IPS-18a (cell line): ENCODE measurements at regions not wholly inside any gene's neighbourhood (a gene's known extent, or its start where the extent isn't known, plus 50 kb on each side); places are given as distances from the start of the nearest gene placed in this dataset.

Source experiments
- H3K27ac ChIP-seq: one replicate; pipeline ENCODE4 v1.5.1; 2013; ENCODE audit warnings: low read length
- H3K27me3 ChIP-seq: one replicate; pipeline ENCODE4 v1.6.1; 2013; ENCODE audit warnings: mild to moderate bottlenecking, low read length; ENCODE audit not compliant: control insufficient read depth, insufficient read depth
- H3K36me3 ChIP-seq: one replicate; pipeline ENCODE4 v1.6.1; 2013; ENCODE audit warnings: low read depth, low read length; ENCODE audit not compliant: control insufficient read depth
- H3K4me1 ChIP-seq: one replicate; pipeline ENCODE4 v1.6.1; 2013; ENCODE audit warnings: low read depth, low read length; ENCODE audit not compliant: control insufficient read depth
- H3K4me3 ChIP-seq: one replicate; pipeline ENCODE4 v1.5.1; 2013; ENCODE audit warnings: low read length
- H3K9ac ChIP-seq: one replicate; pipeline ENCODE4 v1.6.1; 2013; ENCODE audit warnings: mild to moderate bottlenecking, low read length, moderate library complexity
- H3K9me3 ChIP-seq: one replicate; pipeline ENCODE4 v1.6.1; 2013; ENCODE audit warnings: low read depth, low read length; ENCODE audit not compliant: control insufficient read depth

DNA sequence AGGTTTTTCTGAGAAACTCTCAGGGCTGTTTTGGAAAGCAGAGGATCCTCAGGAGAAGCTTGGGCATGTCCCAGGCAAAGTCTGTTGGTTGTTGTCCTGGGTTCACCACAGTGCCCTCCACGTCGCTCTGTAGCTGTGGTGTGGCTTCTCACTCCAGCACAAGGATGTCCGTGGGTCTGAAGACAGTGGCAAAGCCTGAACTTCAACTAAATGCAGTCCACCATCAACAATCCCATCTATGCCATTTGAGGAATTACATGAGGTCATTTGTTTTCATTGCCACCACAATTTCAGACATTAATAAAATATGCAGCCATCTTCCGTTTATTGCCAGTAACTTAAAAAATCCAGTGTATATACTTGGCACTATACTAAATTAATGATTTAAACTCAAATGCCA is 272.1 kb downstream of the LRIG3 start:
- H3K36me3 ChIP-seq: no peaks in the 10 kb centered on the region
- no peaks in the 10 kb centered on the region for H3K27me3 ChIP-seq
- H3K27ac ChIP-seq: no peak overlapping the region
- H3K4me1 ChIP-seq: no peaks in the 10 kb centered on the region
- no peak overlapping the region for H3K9ac ChIP-seq
- no peak overlapping the region for H3K4me3 ChIP-seq
- no peaks in the 10 kb centered on the region for H3K9me3 ChIP-seq

DNA sequence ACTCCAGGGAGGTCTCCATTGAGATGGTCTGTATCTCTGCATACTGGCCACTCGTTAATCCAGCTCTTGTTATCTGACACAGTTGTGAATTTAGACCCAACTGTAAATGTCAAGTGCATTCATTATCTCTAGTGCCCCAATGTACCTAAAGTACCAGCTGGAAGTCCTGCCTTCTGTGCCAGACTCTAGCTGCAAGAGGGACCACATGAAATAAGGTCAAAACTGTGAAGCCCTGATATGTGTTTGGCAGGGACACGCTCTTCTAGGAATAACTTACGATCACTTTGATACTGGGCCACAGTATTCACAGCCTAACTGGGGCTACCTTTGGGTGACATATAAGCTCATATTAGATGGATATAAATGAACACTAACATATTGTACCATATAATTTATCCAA is 268.5 kb downstream of the LRIG3 start:
- no peaks in the 10 kb centered on the region for H3K9me3 ChIP-seq
- H3K4me1 ChIP-seq: no peaks in the 10 kb centered on the region
- H3K9ac ChIP-seq: no peak overlapping the region
- no peak overlapping the region for H3K27ac ChIP-seq
- no peaks in the 10 kb centered on the region for H3K36me3 ChIP-seq
- no peaks in the 10 kb centered on the region for H3K27me3 ChIP-seq
- no peak overlapping the region for H3K4me3 ChIP-seq

DNA sequence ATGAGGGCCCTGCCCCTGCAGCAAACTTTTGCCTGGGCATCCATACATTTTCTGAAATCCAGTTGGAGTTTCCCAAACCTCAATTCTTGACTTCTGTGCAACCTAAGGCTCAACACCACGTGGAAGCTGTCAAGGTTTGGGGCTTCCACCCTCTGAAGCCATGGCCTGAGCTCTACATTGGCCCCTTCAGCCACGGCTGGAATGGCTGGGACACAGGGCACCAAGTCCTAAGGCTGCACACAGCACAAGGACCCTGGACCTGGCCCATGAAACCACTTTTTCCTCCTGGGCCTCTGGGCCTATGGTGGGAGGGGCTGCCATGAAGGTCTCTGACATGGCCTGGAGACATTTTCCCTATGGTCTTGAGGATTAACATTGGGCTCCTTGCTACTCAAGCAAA is 266.3 kb downstream of the LRIG3 start:
- Histone ChIP-seq H3K9ac (no peak overlapping the region), H3K4me3 (no peak overlapping the region), H3K4me1 (no peaks in the 10 kb centered on the region), H3K36me3 (no peaks in the 10 kb centered on the region), H3K27ac (no peak overlapping the region), H3K9me3 (no peaks in the 10 kb centered on the region), H3K27me3 (no peaks in the 10 kb centered on the region)

DNA sequence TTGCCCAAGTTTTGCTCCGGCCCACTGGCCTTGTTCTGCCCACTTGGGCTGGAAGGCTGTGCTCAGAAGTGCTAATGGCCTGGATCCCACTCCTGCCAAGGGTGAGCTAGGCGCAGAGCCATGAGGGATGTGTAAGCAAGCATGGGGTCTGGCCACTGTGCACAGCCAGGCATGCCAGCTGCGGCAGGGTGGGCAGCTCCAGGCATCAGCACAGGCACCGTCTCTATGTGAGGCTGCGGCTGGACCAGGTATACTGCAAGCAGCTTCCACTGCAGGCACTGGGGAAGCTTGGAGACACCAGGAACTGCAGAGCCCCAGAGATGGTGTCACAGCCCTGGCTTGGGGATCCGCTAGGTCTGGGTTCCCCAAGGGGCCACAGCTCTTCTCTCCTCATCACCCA is 264.9 kb downstream of the LRIG3 start:
- Histone ChIP-seq H3K4me1 (no peaks in the 10 kb centered on the region), H3K9ac (no peak overlapping the region), H3K27me3 (no peaks in the 10 kb centered on the region)

DNA sequence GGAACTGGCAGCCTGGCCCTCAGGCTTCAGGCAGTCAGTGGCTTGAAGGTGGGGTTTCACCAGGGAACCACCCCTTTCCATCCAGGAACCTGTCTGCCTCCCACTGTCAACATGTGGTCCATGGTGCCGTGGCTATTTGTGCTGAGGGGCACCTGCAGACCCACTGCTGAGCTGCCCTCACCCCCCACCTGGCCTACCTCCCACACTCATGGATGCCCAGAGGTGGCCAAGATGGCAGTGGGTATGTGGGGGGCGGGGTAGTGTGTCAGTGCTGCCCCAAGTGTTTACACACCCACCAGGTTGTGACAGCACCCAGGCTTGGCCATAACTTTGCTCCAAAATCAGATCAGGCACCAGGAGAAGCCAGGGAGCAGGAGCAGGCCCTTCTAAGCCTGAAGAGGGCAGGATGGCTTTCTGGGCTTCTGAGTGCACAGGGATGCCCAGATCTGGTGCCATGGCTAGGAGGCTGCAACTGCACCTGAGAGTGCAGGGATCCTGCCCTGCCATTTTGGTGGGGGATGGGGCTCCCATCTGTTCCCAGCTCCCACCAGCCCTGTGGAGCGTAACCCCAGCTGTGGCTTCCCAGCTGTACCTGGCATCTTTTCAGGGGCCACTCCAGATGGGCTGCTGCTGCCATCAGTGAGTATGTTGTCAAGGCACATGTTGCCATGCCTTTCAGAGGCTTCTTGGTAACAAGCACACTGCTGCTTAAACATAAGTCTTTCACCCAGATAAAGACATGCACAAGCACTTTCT is 263.9 kb downstream of the LRIG3 start:
- Histone ChIP-seq H3K9me3 (no peaks in the 10 kb centered on the region), H3K36me3 (no peaks in the 10 kb centered on the region), H3K4me3 (no peak overlapping the region), H3K9ac (no peak overlapping the region), H3K27me3 (no peaks in the 10 kb centered on the region), H3K27ac (no peak overlapping the region), H3K4me1 (no peaks in the 10 kb centered on the region)

More for the DNA sequence above, 264.9 kb downstream of the LRIG3 start:
- Histone ChIP-seq H3K9me3 (no peaks in the 10 kb centered on the region), H3K4me3 (no peak overlapping the region), H3K36me3 (no peaks in the 10 kb centered on the region), H3K27ac (no peak overlapping the region)

DNA sequence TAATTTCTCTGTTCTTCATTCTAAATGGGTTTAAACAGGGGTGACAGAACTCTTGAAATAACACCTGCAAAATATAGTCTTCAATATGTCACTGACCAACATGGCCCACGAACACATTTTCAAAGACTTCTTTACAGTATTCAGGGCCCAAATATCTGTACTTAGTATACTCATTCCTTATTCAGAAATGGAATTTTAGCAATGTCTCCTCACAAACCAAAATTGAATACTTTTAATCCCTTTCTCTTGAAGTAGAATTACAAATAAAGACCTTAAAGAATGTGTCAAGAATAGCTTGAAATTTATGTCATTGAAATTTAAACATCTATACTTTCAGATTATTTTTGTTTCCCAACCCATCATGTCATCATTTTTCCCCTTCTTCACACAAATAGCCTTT is 263.1 kb downstream of the LRIG3 start:
- Histone ChIP-seq H3K4me1 (no peaks in the 10 kb centered on the region), H3K4me3 (no peak overlapping the region), H3K9ac (no peak overlapping the region), H3K27ac (no peak overlapping the region), H3K27me3 (no peaks in the 10 kb centered on the region), H3K36me3 (no peaks in the 10 kb centered on the region), H3K9me3 (no peaks in the 10 kb centered on the region)

DNA sequence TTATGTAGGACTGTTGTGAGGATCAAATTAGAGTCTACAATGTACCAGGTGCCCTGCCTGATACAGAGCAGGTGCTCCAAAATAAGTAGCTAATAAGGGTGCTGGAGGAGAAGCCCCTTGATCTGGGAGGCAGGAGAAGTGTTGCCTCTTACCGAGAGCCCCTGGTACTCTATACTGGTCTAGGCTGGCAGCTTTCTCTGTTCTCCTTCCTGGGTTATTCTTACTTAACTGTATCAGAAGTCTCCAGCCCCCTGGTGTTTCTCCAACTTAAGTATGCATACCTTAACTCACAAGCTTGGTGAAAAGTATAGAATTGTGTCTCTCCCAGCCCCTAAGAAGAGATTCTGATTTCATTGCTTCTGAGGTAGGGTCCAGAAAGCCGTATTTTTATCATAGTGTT is 254.9 kb downstream of the LRIG3 start:
- H3K27ac ChIP-seq: no peak overlapping the region
- H3K36me3 ChIP-seq: no peaks in the 10 kb centered on the region
- no peaks in the 10 kb centered on the region for H3K9me3 ChIP-seq
- no peaks in the 10 kb centered on the region for H3K27me3 ChIP-seq
- H3K9ac ChIP-seq: no peak overlapping the region
- peaks cover under 1% of the 10 kb centered on the region for H3K4me1 ChIP-seq
- H3K4me3 ChIP-seq: no peak overlapping the region

DNA sequence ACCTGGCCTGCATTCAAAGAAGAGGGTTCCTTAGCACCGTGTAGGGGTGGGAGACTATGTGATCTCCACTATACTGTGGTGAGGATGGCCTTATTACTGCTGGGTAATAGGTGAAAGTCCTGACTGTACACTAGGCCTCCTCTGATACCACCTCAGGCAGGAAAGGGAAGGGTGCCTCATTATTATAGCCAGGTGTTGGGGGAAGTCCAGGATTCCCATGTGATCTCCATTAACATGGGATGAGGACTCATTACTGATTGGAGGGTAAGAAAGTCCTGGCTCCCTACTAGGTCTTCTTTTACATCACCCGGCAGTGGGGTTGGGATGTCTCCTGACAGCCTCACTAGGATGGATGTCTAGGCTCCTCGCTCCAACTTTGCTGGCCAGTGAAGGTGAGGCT is 252.1 kb downstream of the LRIG3 start:
- Histone ChIP-seq H3K27me3 (no peaks in the 10 kb centered on the region), H3K27ac (no peak overlapping the region), H3K9me3 (no peaks in the 10 kb centered on the region), H3K9ac (no peak overlapping the region), H3K4me1 (peaks cover 10% of the 10 kb centered on the region), H3K4me3 (no peak overlapping the region), H3K36me3 (no peaks in the 10 kb centered on the region)

DNA sequence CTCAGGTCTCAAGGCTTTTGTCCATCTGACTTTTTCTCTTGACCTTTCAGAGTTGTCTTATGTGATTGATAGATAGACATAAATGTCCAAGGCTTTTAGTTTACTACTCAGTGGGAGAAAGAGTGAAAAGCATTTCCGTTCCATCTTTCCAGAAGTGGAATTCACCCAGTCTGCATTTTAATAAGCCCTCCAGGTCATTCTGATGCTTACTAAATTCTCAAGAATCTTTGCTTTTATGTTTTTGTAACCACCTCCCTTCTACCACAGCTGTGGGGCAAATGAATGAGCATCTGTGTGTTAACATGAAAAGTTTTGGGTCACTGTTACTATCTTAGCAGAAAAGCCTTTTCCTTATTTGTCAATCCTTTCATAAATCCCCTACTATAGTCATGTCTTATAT is 251.4 kb downstream of the LRIG3 start:
- Histone ChIP-seq H3K4me3 (no peak overlapping the region), H3K4me1 (peaks cover 10% of the 10 kb centered on the region), H3K27ac (no peak overlapping the region), H3K27me3 (no peaks in the 10 kb centered on the region), H3K9me3 (no peaks in the 10 kb centered on the region), H3K9ac (no peak overlapping the region), H3K36me3 (no peaks in the 10 kb centered on the region)

DNA sequence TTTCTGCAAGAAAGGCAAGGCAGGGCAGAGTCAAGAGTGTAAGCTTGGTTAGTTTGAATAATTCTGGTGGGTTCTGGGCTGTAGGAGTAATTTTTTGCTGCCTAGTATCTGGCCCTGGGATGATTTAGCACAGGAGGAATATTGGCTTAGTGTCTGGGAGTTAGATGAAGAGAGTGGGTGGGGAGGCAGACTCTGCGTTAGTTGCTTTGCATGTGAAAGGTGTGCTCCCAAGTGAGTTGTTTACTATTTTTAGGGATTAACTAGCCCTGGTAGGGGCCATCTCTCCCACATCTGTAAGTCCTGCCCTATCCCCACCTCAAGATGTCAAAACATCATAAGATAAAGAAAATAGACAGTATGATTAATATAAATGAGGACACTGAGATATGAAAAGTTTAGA is 249.7 kb downstream of the LRIG3 start:
- H3K9me3 ChIP-seq: no peaks in the 10 kb centered on the region
- no peak overlapping the region for H3K4me3 ChIP-seq
- H3K9ac ChIP-seq: no peak overlapping the region
- no peaks in the 10 kb centered on the region for H3K27me3 ChIP-seq
- H3K27ac ChIP-seq: no peak overlapping the region
- H3K4me1 ChIP-seq: peaks cover 10% of the 10 kb centered on the region
- H3K36me3 ChIP-seq: no peaks in the 10 kb centered on the region

DNA sequence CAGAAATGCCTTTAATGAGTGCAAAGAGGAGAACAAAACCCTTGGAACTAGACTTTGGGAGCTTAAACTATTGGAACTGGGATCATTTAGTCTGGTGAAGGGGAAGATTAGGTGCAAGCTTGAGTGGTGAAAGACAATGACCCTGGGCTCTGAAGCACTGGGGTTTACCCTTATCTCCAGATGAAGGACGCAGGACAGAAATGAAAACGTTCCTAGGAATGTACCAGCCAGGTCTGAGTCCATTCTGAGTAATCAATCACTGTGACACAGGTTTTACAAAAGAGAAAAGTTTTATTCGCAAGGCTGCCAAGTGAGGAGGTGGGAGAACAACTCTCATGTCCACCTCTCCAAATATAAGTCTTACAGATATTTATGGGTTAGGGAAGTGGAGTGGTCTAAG is 249.1 kb downstream of the LRIG3 start:
- Histone ChIP-seq H3K9me3 (no peaks in the 10 kb centered on the region), H3K27me3 (no peaks in the 10 kb centered on the region), H3K4me1 (peaks cover 10% of the 10 kb centered on the region), H3K36me3 (no peaks in the 10 kb centered on the region), H3K9ac (no peak overlapping the region), H3K27ac (no peak overlapping the region), H3K4me3 (no peak overlapping the region)

DNA sequence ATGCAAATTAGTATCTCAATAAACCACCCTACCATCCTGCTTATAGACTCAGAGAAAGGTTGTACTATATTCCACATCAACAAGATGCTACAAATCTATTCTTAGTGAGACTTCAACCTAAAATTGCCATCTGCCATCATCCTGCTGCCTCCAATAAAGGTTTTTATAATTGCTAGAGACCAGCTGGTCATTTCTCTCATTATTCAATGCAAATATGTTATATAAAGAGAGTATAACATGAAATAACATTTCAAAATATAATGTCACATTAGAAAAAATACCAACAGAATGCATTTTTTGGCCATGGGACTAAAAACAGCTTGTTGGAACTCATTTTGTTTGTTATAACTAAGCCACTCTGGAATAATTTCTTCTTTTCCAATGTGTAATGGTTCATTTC is 247.3 kb downstream of the LRIG3 start:
- Histone ChIP-seq H3K9me3 (no peaks in the 10 kb centered on the region), H3K36me3 (no peaks in the 10 kb centered on the region), H3K9ac (no peak overlapping the region), H3K27me3 (no peaks in the 10 kb centered on the region), H3K27ac (no peak overlapping the region), H3K4me3 (no peak overlapping the region), H3K4me1 (peaks cover 10% of the 10 kb centered on the region)
